Upper lobe of left lung (tissue), 4 donors: ENCODE measurements at regions not wholly inside any gene's neighbourhood (a gene's known extent, or its start where the extent isn't known, plus 50 kb on each side); places are given as distances from the start of the nearest gene placed in this dataset.

Experiments
- POLR2A ChIP-seq, 4 donors: fragments of 450-650 bp; IDR thresholded peaks; one replicate each; pipeline ENCODE4 v1.5.1; 2016 to 2017; ENCODE audit warnings: antibody characterized with exemption in 4 of 4, mild to moderate bottlenecking in 2 of 4
- POLR2AphosphoS5 ChIP-seq, 2 donors: sonication (generic); formaldehyde crosslinking; IDR thresholded peaks; one replicate each; pipeline ENCODE4 v1.5.1; 2017; ENCODE audit warnings: antibody characterized with exemption in 2 of 2
- TF ChIP-seq, protein P1 (sequence below), 6 experiments: fragments of 450-650 bp in 4 of 6; fragments of 200-600 bp in 2 of 6; sonication (generic) in 2 of 6; IDR thresholded peaks; one replicate each; pipeline ENCODE4 v1.5.1; 2016 to 2019; ENCODE audit warnings: antibody characterized with exemption in 6 of 6

GRCh38 chr3:193941486-193941885 lies 194.5 kb upstream of the HES1 start:
- TF ChIP-seq, protein P1, sequence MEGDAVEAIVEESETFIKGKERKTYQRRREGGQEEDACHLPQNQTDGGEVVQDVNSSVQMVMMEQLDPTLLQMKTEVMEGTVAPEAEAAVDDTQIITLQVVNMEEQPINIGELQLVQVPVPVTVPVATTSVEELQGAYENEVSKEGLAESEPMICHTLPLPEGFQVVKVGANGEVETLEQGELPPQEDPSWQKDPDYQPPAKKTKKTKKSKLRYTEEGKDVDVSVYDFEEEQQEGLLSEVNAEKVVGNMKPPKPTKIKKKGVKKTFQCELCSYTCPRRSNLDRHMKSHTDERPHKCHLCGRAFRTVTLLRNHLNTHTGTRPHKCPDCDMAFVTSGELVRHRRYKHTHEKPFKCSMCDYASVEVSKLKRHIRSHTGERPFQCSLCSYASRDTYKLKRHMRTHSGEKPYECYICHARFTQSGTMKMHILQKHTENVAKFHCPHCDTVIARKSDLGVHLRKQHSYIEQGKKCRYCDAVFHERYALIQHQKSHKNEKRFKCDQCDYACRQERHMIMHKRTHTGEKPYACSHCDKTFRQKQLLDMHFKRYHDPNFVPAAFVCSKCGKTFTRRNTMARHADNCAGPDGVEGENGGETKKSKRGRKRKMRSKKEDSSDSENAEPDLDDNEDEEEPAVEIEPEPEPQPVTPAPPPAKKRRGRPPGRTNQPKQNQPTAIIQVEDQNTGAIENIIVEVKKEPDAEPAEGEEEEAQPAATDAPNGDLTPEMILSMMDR (IDR thresholded peaks at IDR 0.05): no peak
- TF ChIP-seq POLR2A (IDR thresholded peaks at IDR 0.05) (no peak), POLR2AphosphoS5 (IDR thresholded peaks at IDR 0.05) (no peak)
